GM20000 (cell line): ENCODE measurements at regions not wholly inside any gene's neighbourhood (a gene's known extent, or its start where the extent isn't known, plus 50 kb on each side); places are given as distances from the start of the nearest gene placed in this dataset.

Experiments
- DNase-seq: peaks from one replicate; pipeline ENCODE4 v3.0.0; 2012; ENCODE audit warnings: low spot score
- CTCF ChIP-seq: IDR thresholded peaks from 2 replicates; pipeline ENCODE4 v1.5.1; 2012; ENCODE audit warnings: mild to moderate bottlenecking, control low read depth; ENCODE audit errors: extremely low read depth, missing control alignments

- TF ChIP-seq CTCF: no peak
- no peak for DNase-seq
Measured at GRCh38 chr3:132205609-132206008, 111.6 kb upstream of the ACP3 start.

- TF ChIP-seq CTCF: no peak
- DNase-seq: no peak
Measured at GRCh38 chr3:132209855-132210254, 107.4 kb upstream of the ACP3 start.

GRCh38 chr3:132210476-132211346 lies 106.5 kb upstream of the ACP3 start:
- TF ChIP-seq CTCF: peak; percentile 59
- peak; percentile 17 for DNase-seq

- no peak for DNase-seq
- no peak for TF ChIP-seq CTCF
Measured at GRCh38 chr3:132211896-132212295, 105.3 kb upstream of the ACP3 start.

- DNase-seq: no peak
- TF ChIP-seq CTCF: no peak
Measured at GRCh38 chr3:132218817-132219755, 98.1 kb upstream of the ACP3 start.

GRCh38 chr3:132220986-132221385 lies 96.2 kb upstream of the ACP3 start:
- TF ChIP-seq CTCF: no peak
- no peak for DNase-seq
